ENCODE measurements at regions not wholly inside any gene's neighbourhood (a gene's known extent, or its start where the extent isn't known, plus 50 kb on each side); places are given as distances from the start of the nearest gene placed in this dataset.
"Not testable (repeated sequence)": the region's sequence is repeated elsewhere in the genome, so short reads cannot be mapped to it uniquely, and the experiment has no call there.

- no peak for DNase-seq
Observed at GRCh38 chr1:238628110-238628509, 737.4 kb upstream of the ZP4 start.

GRCh38 chr1:238624776-238625175 lies 734.1 kb upstream of the ZP4 start:
- no peak for DNase-seq

GRCh38 chr1:238621405-238621804 lies 730.7 kb upstream of the ZP4 start:
- DNase-seq: no peak

GRCh38 chr1:238619652-238620051 lies 728.9 kb upstream of the ZP4 start:
- DNase-seq: no peak

GRCh38 chr1:238611406-238611805 lies 720.7 kb upstream of the ZP4 start:
- DNase-seq: no peak

- no peak for DNase-seq
Observed at GRCh38 chr1:238608144-238608543, 717.4 kb upstream of the ZP4 start.

GRCh38 chr1:238606896-238607295 lies 716.2 kb upstream of the ZP4 start:
- DNase-seq: no peak

GRCh38 chr1:238606457-238606856 lies 715.7 kb upstream of the ZP4 start:
- no peak for DNase-seq

GRCh38 chr1:238604357-238604756 lies 713.6 kb upstream of the ZP4 start:
- no peak for DNase-seq

GRCh38 chr1:238601604-238602003 lies 710.9 kb upstream of the ZP4 start:
- DNase-seq: not testable (repeated sequence)

GRCh38 chr1:238596703-238597102 lies 706.0 kb upstream of the ZP4 start:
- no peak for DNase-seq

GRCh38 chr1:238592621-238593020 lies 701.9 kb upstream of the ZP4 start:
- no peak for DNase-seq

GRCh38 chr1:238589843-238590435 lies 699.2 kb upstream of the ZP4 start:
- no peak for DNase-seq

GRCh38 chr1:238582816-238583215 lies 692.1 kb upstream of the ZP4 start:
- no peak for DNase-seq

GRCh38 chr1:238581332-238581731 lies 690.6 kb upstream of the ZP4 start:
- DNase-seq: no peak

GRCh38 chr1:238568735-238569134 lies 678.0 kb upstream of the ZP4 start:
- no peak for DNase-seq

GRCh38 chr1:238562341-238562740 lies 671.6 kb upstream of the ZP4 start:
- no peak for DNase-seq

- DNase-seq: no peak
Observed at GRCh38 chr1:238558746-238559145, 668.0 kb upstream of the ZP4 start.

- no peak for DNase-seq
Observed at GRCh38 chr1:238558156-238558555, 667.4 kb upstream of the ZP4 start.

GRCh38 chr1:238552271-238552670 lies 661.5 kb upstream of the ZP4 start:
- DNase-seq: no peak

- DNase-seq: no peak
Observed at GRCh38 chr1:238549137-238549536, 658.4 kb upstream of the ZP4 start.

- DNase-seq: no peak
Observed at GRCh38 chr1:238546118-238546517, 655.4 kb upstream of the ZP4 start.

- DNase-seq: no peak
Observed at GRCh38 chr1:238537641-238538040, 646.9 kb upstream of the ZP4 start.

GRCh38 chr1:238530209-238530851 lies 639.6 kb upstream of the ZP4 start:
- DNase-seq: no peak

- no peak for DNase-seq
Observed at GRCh38 chr1:238517711-238518110, 627.0 kb upstream of the ZP4 start.
